ENCODE measurements at regions not wholly inside any gene's neighbourhood (a gene's known extent, or its start where the extent isn't known, plus 50 kb on each side); places are given as distances from the start of the nearest gene placed in this dataset.

GRCh38 chr15:59879506-59880265 is 124.4 kb upstream of the FOXB1 start:
- TF ChIP-seq POLR2A (IDR thresholded peaks at IDR 0.05) (no peak), CTCF (IDR thresholded peaks at IDR 0.05 in 4 of 5, conservative IDR thresholded peaks at IDR 0.05 in 1 of 5) (no peak)

Data from gastrocnemius medialis (tissue), 4 donors.